ENCODE measurements at regions not wholly inside any gene's neighbourhood (a gene's known extent, or its start where the extent isn't known, plus 50 kb on each side); places are given as distances from the start of the nearest gene placed in this dataset.

- no peak for DNase-seq (ENCODE audit: low read depth)
- H3K4me3 ChIP-seq (ENCODE audit: low read depth, low read length): no peak overlapping the region
- TF ChIP-seq CTCF (IDR thresholded peaks at IDR 0.05; ENCODE audit: low read depth, low read length) (no peak), MYC (IDR thresholded peaks at IDR 0.05; ENCODE audit: low read depth, low read length) (no peak), MAX (IDR thresholded peaks at IDR 0.05; ENCODE audit: low read depth, low read length) (no peak), POLR2A (IDR thresholded peaks at IDR 0.05; ENCODE audit: extremely low read depth, insufficient read length) (no peak)
Observed at GRCh38 chr5:112086740-112087139, 329.7 kb upstream of the NREP start.

DNA sequence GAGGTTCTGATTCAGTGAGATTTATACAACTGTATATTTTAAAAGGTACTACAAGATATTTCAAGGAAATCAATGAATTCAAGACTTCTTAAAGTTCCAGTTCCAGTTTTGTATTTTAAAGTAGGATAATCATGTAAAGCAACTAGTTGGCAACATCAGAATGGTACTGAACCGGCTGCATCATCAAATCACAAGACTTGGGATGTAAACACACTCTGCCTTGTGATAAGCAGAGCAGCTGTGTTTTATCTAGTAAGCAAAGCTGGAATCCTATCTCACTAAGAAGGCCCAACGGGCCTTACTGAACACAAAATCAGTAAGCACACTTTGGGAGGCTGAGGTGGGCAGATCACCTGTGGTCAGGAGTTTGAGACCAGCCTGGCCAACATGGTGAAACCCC lies 327.2 kb upstream of the NREP start:
- TF ChIP-seq POLR2A (IDR thresholded peaks at IDR 0.05; ENCODE audit: extremely low read depth, insufficient read length) (no peak), CTCF (IDR thresholded peaks at IDR 0.05; ENCODE audit: low read depth, low read length) (no peak), MYC (IDR thresholded peaks at IDR 0.05; ENCODE audit: low read depth, low read length) (no peak), MAX (IDR thresholded peaks at IDR 0.05; ENCODE audit: low read depth, low read length) (no peak)

DNA sequence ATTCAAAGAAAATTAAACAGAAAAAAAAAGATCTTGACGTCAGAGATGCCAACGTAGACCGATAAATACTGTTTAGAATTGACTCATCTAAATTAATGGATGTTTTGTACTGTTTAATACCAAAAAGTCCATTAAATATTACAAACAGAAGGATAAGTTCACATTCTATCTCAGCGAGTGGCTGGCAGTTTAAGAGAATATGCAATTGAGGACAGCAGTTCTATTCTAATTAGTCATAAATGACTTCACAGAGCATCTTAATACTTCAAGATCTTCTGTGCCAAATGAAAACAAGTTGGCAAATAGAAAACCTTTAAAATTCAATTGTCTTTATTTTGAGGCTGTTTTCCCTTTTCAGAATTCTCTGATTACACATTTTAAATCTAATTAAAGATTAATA lies 326.6 kb upstream of the NREP start:
- DNase-seq (ENCODE audit: low read depth): no peak

More for the DNA sequence above, 327.2 kb upstream of the NREP start:
- H3K4me3 ChIP-seq (ENCODE audit: low read depth, low read length): no peak overlapping the region
- DNase-seq (ENCODE audit: low read depth): no peak

DNA sequence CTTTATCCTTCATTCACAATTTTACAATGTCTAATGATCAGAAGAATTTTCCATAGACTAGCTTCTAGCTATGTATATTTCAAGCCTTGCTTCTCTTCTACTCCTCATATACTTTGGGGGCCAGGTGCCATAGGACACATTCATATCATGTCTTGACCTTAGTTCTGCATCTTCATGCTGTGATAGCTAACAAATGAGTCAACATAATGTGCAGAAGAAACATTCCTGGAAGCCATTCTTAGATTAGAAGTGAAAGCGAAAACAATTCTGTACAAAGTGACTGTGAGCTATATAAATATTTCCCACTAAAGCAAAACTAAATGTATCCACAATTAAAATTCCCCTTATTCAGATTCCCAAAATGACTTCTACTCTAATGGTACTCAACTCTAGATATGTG lies 320.2 kb upstream of the NREP start:
- no peak overlapping the region for H3K4me3 ChIP-seq (ENCODE audit: low read depth, low read length)
- TF ChIP-seq CTCF (IDR thresholded peaks at IDR 0.05; ENCODE audit: low read depth, low read length) (no peak), MYC (IDR thresholded peaks at IDR 0.05; ENCODE audit: low read depth, low read length) (no peak), POLR2A (IDR thresholded peaks at IDR 0.05; ENCODE audit: extremely low read depth, insufficient read length) (no peak), MAX (IDR thresholded peaks at IDR 0.05; ENCODE audit: low read depth, low read length) (no peak)
- DNase-seq (ENCODE audit: low read depth): no peak

More for the DNA sequence above, 326.6 kb upstream of the NREP start:
- H3K4me3 ChIP-seq (ENCODE audit: low read depth, low read length): no peak overlapping the region
- TF ChIP-seq CTCF (IDR thresholded peaks at IDR 0.05; ENCODE audit: low read depth, low read length) (no peak), MYC (IDR thresholded peaks at IDR 0.05; ENCODE audit: low read depth, low read length) (no peak)

GRCh38 chr5:112070022-112070421 lies 313.0 kb upstream of the NREP start:
- no peak overlapping the region for H3K4me3 ChIP-seq (ENCODE audit: low read depth, low read length)
- DNase-seq (ENCODE audit: low read depth): no peak
- no peak for TF ChIP-seq MYC (IDR thresholded peaks at IDR 0.05; ENCODE audit: low read depth, low read length)
- no peak for TF ChIP-seq CTCF (IDR thresholded peaks at IDR 0.05; ENCODE audit: low read depth, low read length)
- no peak for TF ChIP-seq POLR2A (IDR thresholded peaks at IDR 0.05; ENCODE audit: extremely low read depth, insufficient read length)
- TF ChIP-seq MAX (IDR thresholded peaks at IDR 0.05; ENCODE audit: low read depth, low read length): no peak

GRCh38 chr5:112069329-112069728 lies 312.3 kb upstream of the NREP start:
- H3K4me3 ChIP-seq (ENCODE audit: low read depth, low read length): no peak overlapping the region
- no peak for DNase-seq (ENCODE audit: low read depth)
- no peak for TF ChIP-seq POLR2A (IDR thresholded peaks at IDR 0.05; ENCODE audit: extremely low read depth, insufficient read length)
- TF ChIP-seq MYC (IDR thresholded peaks at IDR 0.05; ENCODE audit: low read depth, low read length): no peak
- no peak for TF ChIP-seq MAX (IDR thresholded peaks at IDR 0.05; ENCODE audit: low read depth, low read length)
- no peak for TF ChIP-seq CTCF (IDR thresholded peaks at IDR 0.05; ENCODE audit: low read depth, low read length)
